ENCODE measurements at regions not wholly inside any gene's neighbourhood (a gene's known extent, or its start where the extent isn't known, plus 50 kb on each side); places are given as distances from the start of the nearest gene placed in this dataset.

GRCh38 chr6:106766201-106766600, 136.8 kb downstream of the QRSL1 start:
- Mint-ChIP-seq H3K9me3 (ENCODE audit: unreplicated experiment) (no peaks in the 10 kb centered on the region), H3K4me3 (ENCODE audit: unreplicated experiment) (no peak overlapping the region), H3K27me3 (ENCODE audit: insufficient read depth, unreplicated experiment) (no peaks in the 10 kb centered on the region), H3K27ac (ENCODE audit: low read depth, unreplicated experiment) (no peak overlapping the region), H3K4me1 (ENCODE audit: insufficient read depth, unreplicated experiment) (no peaks in the 10 kb centered on the region), H3K36me3 (ENCODE audit: insufficient read depth, unreplicated experiment) (no peaks in the 10 kb centered on the region)
- DNase-seq (ENCODE audit: unreplicated experiment): no peak
- no TSS peak for BruUV-seq (replicated peaks)
- CTCF ChIA-PET: no interaction called here
- TF ChIP-seq, protein P1, sequence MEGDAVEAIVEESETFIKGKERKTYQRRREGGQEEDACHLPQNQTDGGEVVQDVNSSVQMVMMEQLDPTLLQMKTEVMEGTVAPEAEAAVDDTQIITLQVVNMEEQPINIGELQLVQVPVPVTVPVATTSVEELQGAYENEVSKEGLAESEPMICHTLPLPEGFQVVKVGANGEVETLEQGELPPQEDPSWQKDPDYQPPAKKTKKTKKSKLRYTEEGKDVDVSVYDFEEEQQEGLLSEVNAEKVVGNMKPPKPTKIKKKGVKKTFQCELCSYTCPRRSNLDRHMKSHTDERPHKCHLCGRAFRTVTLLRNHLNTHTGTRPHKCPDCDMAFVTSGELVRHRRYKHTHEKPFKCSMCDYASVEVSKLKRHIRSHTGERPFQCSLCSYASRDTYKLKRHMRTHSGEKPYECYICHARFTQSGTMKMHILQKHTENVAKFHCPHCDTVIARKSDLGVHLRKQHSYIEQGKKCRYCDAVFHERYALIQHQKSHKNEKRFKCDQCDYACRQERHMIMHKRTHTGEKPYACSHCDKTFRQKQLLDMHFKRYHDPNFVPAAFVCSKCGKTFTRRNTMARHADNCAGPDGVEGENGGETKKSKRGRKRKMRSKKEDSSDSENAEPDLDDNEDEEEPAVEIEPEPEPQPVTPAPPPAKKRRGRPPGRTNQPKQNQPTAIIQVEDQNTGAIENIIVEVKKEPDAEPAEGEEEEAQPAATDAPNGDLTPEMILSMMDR (IDR thresholded peaks at IDR 0.05; ENCODE audit: unreplicated experiment): no peak
- intact Hi-C loops (cut with micrococcal nuclease): no loop called here
- POLR2A ChIA-PET: no interaction called here

DNA sequence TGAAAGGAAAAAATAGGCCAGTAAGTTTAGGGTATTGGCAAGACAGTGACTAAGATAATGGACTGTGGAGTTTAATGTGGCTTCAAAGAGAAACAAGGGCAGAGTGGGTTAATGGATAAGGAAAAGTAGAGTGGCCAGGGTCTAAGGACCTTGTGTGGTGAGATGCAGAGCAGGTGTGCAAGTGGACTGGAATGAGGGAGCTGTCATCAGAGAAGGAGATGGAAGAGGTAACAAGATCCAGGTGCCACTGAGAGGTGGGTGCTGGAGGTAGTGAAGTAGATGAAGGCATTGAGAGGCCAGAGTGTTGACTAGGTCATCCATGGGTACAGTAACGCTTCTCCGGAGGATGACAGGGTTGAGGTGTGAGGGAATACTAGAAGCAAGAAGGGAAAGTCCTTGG, 136.1 kb downstream of the QRSL1 start:
- DNase-seq (ENCODE audit: unreplicated experiment): no peak
- POLR2A ChIA-PET: no interaction called here
- Mint-ChIP-seq H3K4me1 (ENCODE audit: insufficient read depth, unreplicated experiment) (no peaks in the 10 kb centered on the region), H3K36me3 (ENCODE audit: insufficient read depth, unreplicated experiment) (no peaks in the 10 kb centered on the region), H3K4me3 (ENCODE audit: unreplicated experiment) (no peak overlapping the region), H3K27me3 (ENCODE audit: insufficient read depth, unreplicated experiment) (no peaks in the 10 kb centered on the region), H3K27ac (ENCODE audit: low read depth, unreplicated experiment) (no peak overlapping the region), H3K9me3 (ENCODE audit: unreplicated experiment) (no peaks in the 10 kb centered on the region)
- intact Hi-C loops (cut with micrococcal nuclease): no loop called here
- TF ChIP-seq, protein P1 (IDR thresholded peaks at IDR 0.05; ENCODE audit: unreplicated experiment): no peak
- no TSS peak for BruUV-seq (replicated peaks)
- CTCF ChIA-PET: no interaction called here

DNA sequence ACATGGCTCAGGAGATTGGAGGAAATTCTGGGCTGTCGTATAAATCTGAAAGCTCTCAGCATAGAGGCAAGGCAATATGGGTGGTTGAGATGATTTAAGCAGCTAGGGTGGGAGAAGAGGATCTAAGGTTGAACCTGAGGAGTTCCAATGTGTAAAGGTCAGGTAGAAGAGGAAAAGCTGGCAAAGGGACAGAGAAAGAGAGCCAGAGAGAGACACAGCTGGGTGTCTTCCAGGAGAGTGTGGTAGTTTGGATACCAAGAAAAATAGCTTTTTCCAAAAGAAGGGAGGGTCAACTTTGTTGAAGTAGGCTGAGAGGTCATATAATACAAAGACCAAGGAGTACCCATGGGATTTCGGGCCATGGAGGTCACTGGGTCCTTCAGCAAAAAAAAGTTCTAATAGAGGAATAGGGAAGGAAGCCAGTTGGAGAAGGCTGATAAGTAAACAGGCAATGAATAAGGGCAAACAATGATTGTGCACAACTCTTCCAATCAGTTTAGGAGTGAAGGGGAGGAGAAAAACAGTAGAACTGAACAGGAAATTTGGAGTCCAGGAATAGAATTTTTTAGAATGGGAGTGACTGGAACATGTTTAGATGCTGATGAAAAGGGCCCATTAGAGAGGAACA, 135.1 kb downstream of the QRSL1 start:
- DNase-seq (ENCODE audit: unreplicated experiment): no peak
- H3K4me1 Mint-ChIP-seq (ENCODE audit: insufficient read depth, unreplicated experiment): no peaks in the 10 kb centered on the region
- TF ChIP-seq, protein P1 (IDR thresholded peaks at IDR 0.05; ENCODE audit: unreplicated experiment): no peak
- no peaks in the 10 kb centered on the region for H3K36me3 Mint-ChIP-seq (ENCODE audit: insufficient read depth, unreplicated experiment)
- no peak overlapping the region for H3K27ac Mint-ChIP-seq (ENCODE audit: low read depth, unreplicated experiment)
- BruUV-seq (replicated peaks): no TSS peak
- POLR2A ChIA-PET: interaction anchor here (1.0 kb wide), 1 partner anchor 18 kb away, joined by 3 read pairs; no protein-coding TSS in a partner anchor
- no peaks in the 10 kb centered on the region for H3K27me3 Mint-ChIP-seq (ENCODE audit: insufficient read depth, unreplicated experiment)
- CTCF ChIA-PET: interaction anchor here (0.5 kb wide), 1 partner anchor 456 kb away, joined by 3 read pairs; no protein-coding TSS in a partner anchor
- no peaks in the 10 kb centered on the region for H3K9me3 Mint-ChIP-seq (ENCODE audit: unreplicated experiment)
- intact Hi-C loops (cut with micrococcal nuclease): no loop called here
- H3K4me3 Mint-ChIP-seq (ENCODE audit: unreplicated experiment): no peak overlapping the region

DNA sequence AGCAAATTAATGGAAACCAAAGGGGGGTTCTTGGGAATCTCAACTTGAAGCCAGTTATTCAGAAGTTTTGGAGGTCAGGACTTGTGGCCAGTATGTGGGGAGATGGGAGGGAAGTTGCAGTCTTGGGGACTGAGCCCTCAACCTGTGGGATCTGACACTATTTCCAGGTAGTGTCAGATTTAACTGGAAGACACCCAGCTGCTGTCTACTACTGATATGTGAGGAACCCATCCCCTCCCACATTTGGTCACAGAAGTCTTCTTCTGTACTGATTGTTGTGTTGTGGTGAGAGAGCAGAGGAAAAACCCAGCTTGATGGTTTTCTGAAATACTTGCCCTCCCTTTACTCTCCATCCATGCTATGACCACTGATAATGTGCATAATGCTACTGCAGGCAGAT, 134.0 kb downstream of the QRSL1 start:
- H3K4me1 Mint-ChIP-seq (ENCODE audit: insufficient read depth, unreplicated experiment): no peaks in the 10 kb centered on the region
- TF ChIP-seq, protein P1 (IDR thresholded peaks at IDR 0.05; ENCODE audit: unreplicated experiment): no peak
- CTCF ChIA-PET: no interaction called here

More for the DNA sequence above, 134.0 kb downstream of the QRSL1 start:
- no peaks in the 10 kb centered on the region for H3K27me3 Mint-ChIP-seq (ENCODE audit: insufficient read depth, unreplicated experiment)
- no peaks in the 10 kb centered on the region for H3K36me3 Mint-ChIP-seq (ENCODE audit: insufficient read depth, unreplicated experiment)
- no peak overlapping the region for H3K27ac Mint-ChIP-seq (ENCODE audit: low read depth, unreplicated experiment)
- POLR2A ChIA-PET: interaction anchor here (0.7 kb wide), 1 partner anchor 12 kb away, joined by 4 read pairs; no protein-coding TSS in a partner anchor
- DNase-seq (ENCODE audit: unreplicated experiment): no peak
- no peak overlapping the region for H3K4me3 Mint-ChIP-seq (ENCODE audit: unreplicated experiment)
- intact Hi-C loops (cut with micrococcal nuclease): no loop called here
- H3K9me3 Mint-ChIP-seq (ENCODE audit: unreplicated experiment): no peaks in the 10 kb centered on the region
- BruUV-seq (replicated peaks): no TSS peak

Measured in MCF 10A (cell line).